WTC11 (cell line): ENCODE measurements at regions not wholly inside any gene's neighbourhood (a gene's known extent, or its start where the extent isn't known, plus 50 kb on each side); places are given as distances from the start of the nearest gene placed in this dataset.

Experiments
- ATAC-seq: fragments of 200-7000 bp; cut with Tn5 transposase; 2 replicates; pipeline ENCODE4 v1.10.0; 2021; ENCODE audit warnings: mild to moderate bottlenecking, moderate library complexity
- CTCF ChIA-PET: fragments of 300-600 bp; sonication (Branson Sonifier 250); formaldehyde crosslinking; loops from one replicate; lab custom pipeline; 2021; ENCODE audit warnings: antibody characterized with exemption; lab: Charles Lee
- POLR2A ChIA-PET: fragments of 350-600 bp; sonication (Branson Sonifier 250); formaldehyde crosslinking; loops from one replicate; lab custom pipeline; 2021; ENCODE audit warnings: antibody characterized with exemption; lab: Charles Lee
- DNase-seq: peaks from one replicate; pipeline ENCODE4 v3.0.0; 2021; ENCODE audit warnings: low spot score
- H3K27ac Mint-ChIP-seq: 2 replicates; pipeline ENCODE4 v1.8.0; 2021; ENCODE audit warnings: mixed read lengths
- H3K27me3 Mint-ChIP-seq: 2 replicates; pipeline ENCODE4 v1.8.0; 2021; ENCODE audit warnings: low read depth, mild to moderate bottlenecking, moderate library complexity, mixed read lengths
- H3K36me3 Mint-ChIP-seq: 2 replicates; pipeline ENCODE4 v1.8.0; 2021; ENCODE audit warnings: mixed read lengths
- H3K4me1 Mint-ChIP-seq: 2 replicates; pipeline ENCODE4 v1.8.0; 2022; ENCODE audit warnings: mixed read lengths
- H3K4me3 Mint-ChIP-seq: 2 replicates; pipeline ENCODE4 v1.8.0; 2021; ENCODE audit warnings: mild to moderate bottlenecking, moderate library complexity, mixed read lengths
- H3K9me3 Mint-ChIP-seq: 2 replicates; pipeline ENCODE4 v1.8.0; 2021; ENCODE audit warnings: mixed read lengths
- ATF1 ChIP-seq: sonication (generic); formaldehyde crosslinking; IDR thresholded peaks from 2 replicates; pipeline ENCODE4 v1.8.1; 2023; ENCODE audit warnings: mild to moderate bottlenecking, moderate library complexity, missing genetic modification reagents
- CREB1 ChIP-seq: sonication (generic); formaldehyde crosslinking; IDR thresholded peaks from 2 replicates; pipeline ENCODE4 v1.8.0; 2023; ENCODE audit warnings: mild to moderate bottlenecking, missing genetic modification reagents
- CREM ChIP-seq: sonication (generic); formaldehyde crosslinking; IDR thresholded peaks from 2 replicates; pipeline ENCODE4 v1.8.1; 2022; ENCODE audit warnings: mild to moderate bottlenecking, missing genetic modification reagents, moderate library complexity
- FOXJ3 ChIP-seq: sonication (generic); formaldehyde crosslinking; IDR thresholded peaks from 2 replicates; pipeline ENCODE4 v1.9.0; 2021; ENCODE audit warnings: missing genetic modification reagents, mild to moderate bottlenecking, borderline replicate concordance
- FOXK1 ChIP-seq: sonication (generic); formaldehyde crosslinking; IDR thresholded peaks from 2 replicates; pipeline ENCODE4 v1.8.0; 2022; ENCODE audit warnings: mild to moderate bottlenecking, moderate library complexity, missing genetic modification reagents
- GABPB1 ChIP-seq: sonication (generic); formaldehyde crosslinking; IDR thresholded peaks from 2 replicates; pipeline ENCODE4 v1.8.1; 2023; ENCODE audit warnings: mild to moderate bottlenecking, missing genetic modification reagents
- JUN ChIP-seq: sonication (generic); formaldehyde crosslinking; IDR thresholded peaks from 2 replicates; pipeline ENCODE4 v1.8.0; 2023; ENCODE audit warnings: mild to moderate bottlenecking, missing genetic modification reagents
- MYBL2 ChIP-seq: sonication (generic); formaldehyde crosslinking; IDR thresholded peaks from 2 replicates; pipeline ENCODE4 v1.8.1; 2023; ENCODE audit warnings: mild to moderate bottlenecking, moderate library complexity, missing genetic modification reagents
- SMAD4 ChIP-seq: sonication (generic); formaldehyde crosslinking; IDR thresholded peaks from 2 replicates; pipeline ENCODE4 v1.8.0; 2022; ENCODE audit warnings: mild to moderate bottlenecking, missing genetic modification reagents
- TEAD1 ChIP-seq: sonication (generic); formaldehyde crosslinking; IDR thresholded peaks from 2 replicates; pipeline ENCODE4 v1.8.0; 2022; ENCODE audit warnings: mild to moderate bottlenecking, missing genetic modification reagents
- TP53 ChIP-seq: sonication (generic); formaldehyde crosslinking; IDR thresholded peaks from 2 replicates; pipeline ENCODE4 v1.8.1; 2023; ENCODE audit warnings: mild to moderate bottlenecking, missing genetic modification reagents
- TF ChIP-seq, protein P1 (sequence below): fragments of 250-450 bp; sonication (Bioruptor Pico); IDR thresholded peaks from 2 replicates; pipeline ENCODE4 v1.9.0; 2021; ENCODE audit warnings: mild to moderate bottlenecking, borderline replicate concordance
- TF ChIP-seq, protein P2 (sequence below): fragments of 250-450 bp; sonication (Bioruptor Pico); IDR thresholded peaks from 2 replicates; pipeline ENCODE4 v1.9.0; 2021; ENCODE audit warnings: mild to moderate bottlenecking
- TF ChIP-seq, protein P3 (sequence below): sonication (generic); formaldehyde crosslinking; IDR thresholded peaks from 2 replicates; pipeline ENCODE4 v1.8.1; 2023; ENCODE audit warnings: mild to moderate bottlenecking, missing genetic modification reagents
- TF ChIP-seq, protein P4 (sequence below): sonication (generic); formaldehyde crosslinking; IDR thresholded peaks from 2 replicates; pipeline ENCODE4 v1.8.0; 2023; ENCODE audit warnings: missing genetic modification reagents
- TF ChIP-seq, protein P5 (sequence below): fragments of 200-600 bp; IDR thresholded peaks from 2 replicates; pipeline ENCODE4 v1.8.0; 2022; ENCODE audit warnings: antibody characterized with exemption
- TF ChIP-seq, protein P6 (sequence below): sonication (generic); formaldehyde crosslinking; conservative IDR thresholded peaks from 2 replicates; pipeline ENCODE4 v1.8.1; 2023; ENCODE audit warnings: mild to moderate bottlenecking, low read depth, missing genetic modification reagents, moderate library complexity
- TF ChIP-seq, protein P7 (sequence below): sonication (generic); formaldehyde crosslinking; conservative IDR thresholded peaks from 2 replicates; pipeline ENCODE4 v1.8.1; 2022; ENCODE audit warnings: mild to moderate bottlenecking, missing genetic modification reagents

DNA sequence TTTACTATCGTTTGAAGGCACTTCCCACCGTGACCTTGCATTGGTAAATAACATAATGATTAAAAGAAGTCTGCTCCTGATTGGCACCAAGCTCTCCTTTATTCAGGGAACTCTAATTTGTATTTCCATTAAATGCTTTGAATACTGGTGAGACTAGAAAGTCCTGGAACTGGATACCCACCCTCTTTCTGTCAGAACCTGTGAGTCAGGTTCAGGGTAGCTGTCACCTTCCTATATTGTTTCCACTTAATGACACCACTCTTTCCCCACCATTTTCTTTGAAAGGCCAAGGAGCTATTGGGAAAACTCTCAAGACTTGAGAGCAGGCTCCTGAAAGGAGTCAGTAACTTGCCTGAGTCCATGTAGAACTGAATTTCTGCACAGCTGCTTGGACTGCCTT lies 55.9 kb upstream of the RASSF6 start (continued):
- TF ChIP-seq, protein P1, sequence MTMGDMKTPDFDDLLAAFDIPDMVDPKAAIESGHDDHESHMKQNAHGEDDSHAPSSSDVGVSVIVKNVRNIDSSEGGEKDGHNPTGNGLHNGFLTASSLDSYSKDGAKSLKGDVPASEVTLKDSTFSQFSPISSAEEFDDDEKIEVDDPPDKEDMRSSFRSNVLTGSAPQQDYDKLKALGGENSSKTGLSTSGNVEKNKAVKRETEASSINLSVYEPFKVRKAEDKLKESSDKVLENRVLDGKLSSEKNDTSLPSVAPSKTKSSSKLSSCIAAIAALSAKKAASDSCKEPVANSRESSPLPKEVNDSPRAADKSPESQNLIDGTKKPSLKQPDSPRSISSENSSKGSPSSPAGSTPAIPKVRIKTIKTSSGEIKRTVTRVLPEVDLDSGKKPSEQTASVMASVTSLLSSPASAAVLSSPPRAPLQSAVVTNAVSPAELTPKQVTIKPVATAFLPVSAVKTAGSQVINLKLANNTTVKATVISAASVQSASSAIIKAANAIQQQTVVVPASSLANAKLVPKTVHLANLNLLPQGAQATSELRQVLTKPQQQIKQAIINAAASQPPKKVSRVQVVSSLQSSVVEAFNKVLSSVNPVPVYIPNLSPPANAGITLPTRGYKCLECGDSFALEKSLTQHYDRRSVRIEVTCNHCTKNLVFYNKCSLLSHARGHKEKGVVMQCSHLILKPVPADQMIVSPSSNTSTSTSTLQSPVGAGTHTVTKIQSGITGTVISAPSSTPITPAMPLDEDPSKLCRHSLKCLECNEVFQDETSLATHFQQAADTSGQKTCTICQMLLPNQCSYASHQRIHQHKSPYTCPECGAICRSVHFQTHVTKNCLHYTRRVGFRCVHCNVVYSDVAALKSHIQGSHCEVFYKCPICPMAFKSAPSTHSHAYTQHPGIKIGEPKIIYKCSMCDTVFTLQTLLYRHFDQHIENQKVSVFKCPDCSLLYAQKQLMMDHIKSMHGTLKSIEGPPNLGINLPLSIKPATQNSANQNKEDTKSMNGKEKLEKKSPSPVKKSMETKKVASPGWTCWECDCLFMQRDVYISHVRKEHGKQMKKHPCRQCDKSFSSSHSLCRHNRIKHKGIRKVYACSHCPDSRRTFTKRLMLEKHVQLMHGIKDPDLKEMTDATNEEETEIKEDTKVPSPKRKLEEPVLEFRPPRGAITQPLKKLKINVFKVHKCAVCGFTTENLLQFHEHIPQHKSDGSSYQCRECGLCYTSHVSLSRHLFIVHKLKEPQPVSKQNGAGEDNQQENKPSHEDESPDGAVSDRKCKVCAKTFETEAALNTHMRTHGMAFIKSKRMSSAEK, result no peak
- TF ChIP-seq, protein P2, sequence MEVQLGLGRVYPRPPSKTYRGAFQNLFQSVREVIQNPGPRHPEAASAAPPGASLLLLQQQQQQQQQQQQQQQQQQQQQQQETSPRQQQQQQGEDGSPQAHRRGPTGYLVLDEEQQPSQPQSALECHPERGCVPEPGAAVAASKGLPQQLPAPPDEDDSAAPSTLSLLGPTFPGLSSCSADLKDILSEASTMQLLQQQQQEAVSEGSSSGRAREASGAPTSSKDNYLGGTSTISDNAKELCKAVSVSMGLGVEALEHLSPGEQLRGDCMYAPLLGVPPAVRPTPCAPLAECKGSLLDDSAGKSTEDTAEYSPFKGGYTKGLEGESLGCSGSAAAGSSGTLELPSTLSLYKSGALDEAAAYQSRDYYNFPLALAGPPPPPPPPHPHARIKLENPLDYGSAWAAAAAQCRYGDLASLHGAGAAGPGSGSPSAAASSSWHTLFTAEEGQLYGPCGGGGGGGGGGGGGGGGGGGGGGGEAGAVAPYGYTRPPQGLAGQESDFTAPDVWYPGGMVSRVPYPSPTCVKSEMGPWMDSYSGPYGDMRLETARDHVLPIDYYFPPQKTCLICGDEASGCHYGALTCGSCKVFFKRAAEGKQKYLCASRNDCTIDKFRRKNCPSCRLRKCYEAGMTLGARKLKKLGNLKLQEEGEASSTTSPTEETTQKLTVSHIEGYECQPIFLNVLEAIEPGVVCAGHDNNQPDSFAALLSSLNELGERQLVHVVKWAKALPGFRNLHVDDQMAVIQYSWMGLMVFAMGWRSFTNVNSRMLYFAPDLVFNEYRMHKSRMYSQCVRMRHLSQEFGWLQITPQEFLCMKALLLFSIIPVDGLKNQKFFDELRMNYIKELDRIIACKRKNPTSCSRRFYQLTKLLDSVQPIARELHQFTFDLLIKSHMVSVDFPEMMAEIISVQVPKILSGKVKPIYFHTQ, result no peak

DNA sequence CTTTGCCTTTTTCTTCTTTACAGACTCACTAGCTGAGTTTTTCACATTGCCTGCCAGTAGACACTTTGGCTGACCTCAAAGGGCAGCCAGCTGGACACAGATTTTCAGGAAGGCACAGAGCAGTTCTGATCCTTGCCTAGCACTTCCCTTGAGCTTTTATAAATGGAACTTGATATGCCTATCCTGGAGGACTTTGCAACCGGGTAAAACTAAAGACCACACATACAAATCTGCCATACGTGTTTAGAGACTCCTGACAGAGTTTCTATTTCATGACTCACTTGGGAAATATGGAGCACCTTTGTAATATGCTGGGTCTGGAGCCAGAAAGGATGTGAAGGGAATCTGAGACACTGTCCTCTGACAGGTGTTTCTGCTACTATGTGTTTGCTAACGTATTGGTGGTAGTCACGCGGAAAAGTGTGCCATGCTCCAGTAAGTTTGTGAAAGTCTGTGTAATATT lies 56.7 kb upstream of the RASSF6 start:
- ATAC-seq, result no peak
- Mint-ChIP-seq H3K27ac (no peak overlapping the region), H3K9me3 (no peaks in the 10 kb centered on the region), H3K36me3 (no peaks in the 10 kb centered on the region), H3K27me3 (no peaks in the 10 kb centered on the region), H3K4me3 (no peak overlapping the region), H3K4me1 (no peaks in the 10 kb centered on the region)
- TF ChIP-seq CREB1 (CRISPR knock-in tag), result no peak
- no peak for TF ChIP-seq JUN (CRISPR knock-in tag)
- no peak for TF ChIP-seq SMAD4 (CRISPR knock-in tag)
- TF ChIP-seq FOXK1 (CRISPR knock-in tag), result no peak
- TF ChIP-seq ATF1, result no peak
- no peak for TF ChIP-seq GABPB1 (CRISPR knock-in tag)
- TF ChIP-seq, protein P3, sequence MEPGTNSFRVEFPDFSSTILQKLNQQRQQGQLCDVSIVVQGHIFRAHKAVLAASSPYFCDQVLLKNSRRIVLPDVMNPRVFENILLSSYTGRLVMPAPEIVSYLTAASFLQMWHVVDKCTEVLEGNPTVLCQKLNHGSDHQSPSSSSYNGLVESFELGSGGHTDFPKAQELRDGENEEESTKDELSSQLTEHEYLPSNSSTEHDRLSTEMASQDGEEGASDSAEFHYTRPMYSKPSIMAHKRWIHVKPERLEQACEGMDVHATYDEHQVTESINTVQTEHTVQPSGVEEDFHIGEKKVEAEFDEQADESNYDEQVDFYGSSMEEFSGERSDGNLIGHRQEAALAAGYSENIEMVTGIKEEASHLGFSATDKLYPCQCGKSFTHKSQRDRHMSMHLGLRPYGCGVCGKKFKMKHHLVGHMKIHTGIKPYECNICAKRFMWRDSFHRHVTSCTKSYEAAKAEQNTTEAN (CRISPR knock-in tag), result no peak
- no peak for TF ChIP-seq MYBL2
- no peak for TF ChIP-seq FOXJ3
- TF ChIP-seq, protein P4, sequence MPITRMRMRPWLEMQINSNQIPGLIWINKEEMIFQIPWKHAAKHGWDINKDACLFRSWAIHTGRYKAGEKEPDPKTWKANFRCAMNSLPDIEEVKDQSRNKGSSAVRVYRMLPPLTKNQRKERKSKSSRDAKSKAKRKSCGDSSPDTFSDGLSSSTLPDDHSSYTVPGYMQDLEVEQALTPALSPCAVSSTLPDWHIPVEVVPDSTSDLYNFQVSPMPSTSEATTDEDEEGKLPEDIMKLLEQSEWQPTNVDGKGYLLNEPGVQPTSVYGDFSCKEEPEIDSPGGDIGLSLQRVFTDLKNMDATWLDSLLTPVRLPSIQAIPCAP (CRISPR knock-in tag), result no peak
- no peak for TF ChIP-seq TEAD1
- TF ChIP-seq, protein P1, result no peak
- TF ChIP-seq, protein P5, sequence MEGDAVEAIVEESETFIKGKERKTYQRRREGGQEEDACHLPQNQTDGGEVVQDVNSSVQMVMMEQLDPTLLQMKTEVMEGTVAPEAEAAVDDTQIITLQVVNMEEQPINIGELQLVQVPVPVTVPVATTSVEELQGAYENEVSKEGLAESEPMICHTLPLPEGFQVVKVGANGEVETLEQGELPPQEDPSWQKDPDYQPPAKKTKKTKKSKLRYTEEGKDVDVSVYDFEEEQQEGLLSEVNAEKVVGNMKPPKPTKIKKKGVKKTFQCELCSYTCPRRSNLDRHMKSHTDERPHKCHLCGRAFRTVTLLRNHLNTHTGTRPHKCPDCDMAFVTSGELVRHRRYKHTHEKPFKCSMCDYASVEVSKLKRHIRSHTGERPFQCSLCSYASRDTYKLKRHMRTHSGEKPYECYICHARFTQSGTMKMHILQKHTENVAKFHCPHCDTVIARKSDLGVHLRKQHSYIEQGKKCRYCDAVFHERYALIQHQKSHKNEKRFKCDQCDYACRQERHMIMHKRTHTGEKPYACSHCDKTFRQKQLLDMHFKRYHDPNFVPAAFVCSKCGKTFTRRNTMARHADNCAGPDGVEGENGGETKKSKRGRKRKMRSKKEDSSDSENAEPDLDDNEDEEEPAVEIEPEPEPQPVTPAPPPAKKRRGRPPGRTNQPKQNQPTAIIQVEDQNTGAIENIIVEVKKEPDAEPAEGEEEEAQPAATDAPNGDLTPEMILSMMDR, result no peak
- TF ChIP-seq, protein P6, sequence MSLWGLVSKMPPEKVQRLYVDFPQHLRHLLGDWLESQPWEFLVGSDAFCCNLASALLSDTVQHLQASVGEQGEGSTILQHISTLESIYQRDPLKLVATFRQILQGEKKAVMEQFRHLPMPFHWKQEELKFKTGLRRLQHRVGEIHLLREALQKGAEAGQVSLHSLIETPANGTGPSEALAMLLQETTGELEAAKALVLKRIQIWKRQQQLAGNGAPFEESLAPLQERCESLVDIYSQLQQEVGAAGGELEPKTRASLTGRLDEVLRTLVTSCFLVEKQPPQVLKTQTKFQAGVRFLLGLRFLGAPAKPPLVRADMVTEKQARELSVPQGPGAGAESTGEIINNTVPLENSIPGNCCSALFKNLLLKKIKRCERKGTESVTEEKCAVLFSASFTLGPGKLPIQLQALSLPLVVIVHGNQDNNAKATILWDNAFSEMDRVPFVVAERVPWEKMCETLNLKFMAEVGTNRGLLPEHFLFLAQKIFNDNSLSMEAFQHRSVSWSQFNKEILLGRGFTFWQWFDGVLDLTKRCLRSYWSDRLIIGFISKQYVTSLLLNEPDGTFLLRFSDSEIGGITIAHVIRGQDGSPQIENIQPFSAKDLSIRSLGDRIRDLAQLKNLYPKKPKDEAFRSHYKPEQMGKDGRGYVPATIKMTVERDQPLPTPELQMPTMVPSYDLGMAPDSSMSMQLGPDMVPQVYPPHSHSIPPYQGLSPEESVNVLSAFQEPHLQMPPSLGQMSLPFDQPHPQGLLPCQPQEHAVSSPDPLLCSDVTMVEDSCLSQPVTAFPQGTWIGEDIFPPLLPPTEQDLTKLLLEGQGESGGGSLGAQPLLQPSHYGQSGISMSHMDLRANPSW (CRISPR knock-in tag), result no peak
- TF ChIP-seq TP53 (CRISPR knock-in tag), result no peak
- TF ChIP-seq, protein P7, sequence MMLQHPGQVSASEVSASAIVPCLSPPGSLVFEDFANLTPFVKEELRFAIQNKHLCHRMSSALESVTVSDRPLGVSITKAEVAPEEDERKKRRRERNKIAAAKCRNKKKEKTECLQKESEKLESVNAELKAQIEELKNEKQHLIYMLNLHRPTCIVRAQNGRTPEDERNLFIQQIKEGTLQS (CRISPR knock-in tag), result no peak
- no peak for TF ChIP-seq CREM (CRISPR knock-in tag)
- ChIA-PET POLR2A (no interaction called here), CTCF (no interaction called here)
- no peak for DNase-seq
